ENCODE measurements at regions not wholly inside any gene's neighbourhood (a gene's known extent, or its start where the extent isn't known, plus 50 kb on each side); places are given as distances from the start of the nearest gene placed in this dataset.
"Not testable (repeated sequence)": the region's sequence is repeated elsewhere in the genome, so short reads cannot be mapped to it uniquely, and the experiment has no call there.

- no peak for DNase-seq (ENCODE audit: low spot score)
Measured at GRCh38 chr13:76620036-76620435, 266.2 kb downstream of the KCTD12 start.

GRCh38 chr13:76619631-76620030 is 266.6 kb downstream of the KCTD12 start:
- no peak for DNase-seq (ENCODE audit: low spot score)

- DNase-seq (ENCODE audit: low spot score): no peak
Measured at GRCh38 chr13:76610819-76611415, 275.3 kb downstream of the KCTD12 start.

GRCh38 chr13:76609643-76610042 is 276.6 kb downstream of the KCTD12 start:
- DNase-seq (ENCODE audit: low spot score): no peak

GRCh38 chr13:76607866-76608265 is 278.3 kb downstream of the KCTD12 start:
- DNase-seq (ENCODE audit: low spot score): no peak

GRCh38 chr13:76600081-76600480 is 286.1 kb downstream of the KCTD12 start:
- peak; percentile 48 for DNase-seq (ENCODE audit: low spot score)

- DNase-seq (ENCODE audit: low spot score): no peak
Measured at GRCh38 chr13:76597868-76598267, 288.3 kb downstream of the KCTD12 start.

GRCh38 chr13:76596216-76596615 is 290.0 kb downstream of the KCTD12 start:
- no peak for DNase-seq (ENCODE audit: low spot score)

- DNase-seq (ENCODE audit: low spot score): no peak
Measured at GRCh38 chr13:76594435-76594834, 291.8 kb downstream of the KCTD12 start.

- no peak for DNase-seq (ENCODE audit: low spot score)
Measured at GRCh38 chr13:76586842-76587241, 299.4 kb downstream of the KCTD12 start.

GRCh38 chr13:76579701-76580100 is 306.5 kb downstream of the KCTD12 start:
- no peak for DNase-seq (ENCODE audit: low spot score)

GRCh38 chr13:76575634-76576033 is 310.6 kb downstream of the KCTD12 start:
- not testable (repeated sequence) for DNase-seq (ENCODE audit: low spot score)

- peak; percentile 61 for DNase-seq (ENCODE audit: low spot score)
Measured at GRCh38 chr13:76570510-76570971, 315.7 kb downstream of the KCTD12 start.

GRCh38 chr13:76556627-76557026 is 329.6 kb downstream of the KCTD12 start:
- DNase-seq (ENCODE audit: low spot score): no peak

GRCh38 chr13:76552807-76553206 is 333.4 kb downstream of the KCTD12 start:
- no peak for DNase-seq (ENCODE audit: low spot score)

- DNase-seq (ENCODE audit: low spot score): no peak
Measured at GRCh38 chr13:76552041-76552772, 334.0 kb downstream of the KCTD12 start.

- DNase-seq (ENCODE audit: low spot score): no peak
Measured at GRCh38 chr13:76542176-76542575, 344.0 kb downstream of the KCTD12 start.

GRCh38 chr13:76538004-76538403 is 348.2 kb downstream of the KCTD12 start:
- no peak for DNase-seq (ENCODE audit: low spot score)

GRCh38 chr13:76533251-76533650 is 353.0 kb downstream of the KCTD12 start:
- no peak for DNase-seq (ENCODE audit: low spot score)

GRCh38 chr13:76527041-76527440 is 359.2 kb downstream of the KCTD12 start:
- no peak for DNase-seq (ENCODE audit: low spot score)

- DNase-seq (ENCODE audit: low spot score): no peak
Measured at GRCh38 chr13:76523740-76524340, 362.4 kb downstream of the KCTD12 start.

GRCh38 chr13:76522083-76522755 is 364.0 kb downstream of the KCTD12 start:
- DNase-seq (ENCODE audit: low spot score): no peak

GRCh38 chr13:76519685-76520084 is 366.5 kb downstream of the KCTD12 start:
- no peak for DNase-seq (ENCODE audit: low spot score)
